ENCODE measurements at regions not wholly inside any gene's neighbourhood (a gene's known extent, or its start where the extent isn't known, plus 50 kb on each side); places are given as distances from the start of the nearest gene placed in this dataset.
"Not testable (repeated sequence)": the region's sequence is repeated elsewhere in the genome, so short reads cannot be mapped to it uniquely, and the experiment has no call there.

- intact Hi-C loops (cut with DNase I): no loop called here
- no peaks in the 10 kb centered on the region for H3K9me3 ChIP-seq (ENCODE audit: control insufficient read depth, low read length)
- H3K27me3 ChIP-seq (ENCODE audit: control insufficient read depth, insufficient read depth): no peaks in the 10 kb centered on the region
- ATAC-seq: no peak
- DNase-seq: no peak
- no peaks in the 10 kb centered on the region for H3K4me1 ChIP-seq (ENCODE audit: control insufficient read depth, insufficient read depth, low read length)
- H3K27ac ChIP-seq (ENCODE audit: low read length): no peak overlapping the region
- H3K4me3 ChIP-seq (ENCODE audit: low read length): no peak overlapping the region
Measured at GRCh38 chr12:131399000-131399399, 311.9 kb upstream of the SFSWAP start.

GRCh38 chr12:131400668-131401294 lies 310.1 kb upstream of the SFSWAP start:
- ATAC-seq: peak in 1 of 2 donors; percentile 12
- H3K4me1 ChIP-seq (ENCODE audit: control insufficient read depth, insufficient read depth, low read length); DNase-seq; H3K27ac ChIP-seq (ENCODE audit: low read length); H3K4me3 ChIP-seq (ENCODE audit: low read length); H3K9me3 ChIP-seq (ENCODE audit: control insufficient read depth, low read length); H3K27me3 ChIP-seq (ENCODE audit: control insufficient read depth, insufficient read depth); intact Hi-C loops (cut with DNase I): not testable (repeated sequence)
- 68% methylated on average over 4 of the region's 4 CpGs for WGBS

DNA sequence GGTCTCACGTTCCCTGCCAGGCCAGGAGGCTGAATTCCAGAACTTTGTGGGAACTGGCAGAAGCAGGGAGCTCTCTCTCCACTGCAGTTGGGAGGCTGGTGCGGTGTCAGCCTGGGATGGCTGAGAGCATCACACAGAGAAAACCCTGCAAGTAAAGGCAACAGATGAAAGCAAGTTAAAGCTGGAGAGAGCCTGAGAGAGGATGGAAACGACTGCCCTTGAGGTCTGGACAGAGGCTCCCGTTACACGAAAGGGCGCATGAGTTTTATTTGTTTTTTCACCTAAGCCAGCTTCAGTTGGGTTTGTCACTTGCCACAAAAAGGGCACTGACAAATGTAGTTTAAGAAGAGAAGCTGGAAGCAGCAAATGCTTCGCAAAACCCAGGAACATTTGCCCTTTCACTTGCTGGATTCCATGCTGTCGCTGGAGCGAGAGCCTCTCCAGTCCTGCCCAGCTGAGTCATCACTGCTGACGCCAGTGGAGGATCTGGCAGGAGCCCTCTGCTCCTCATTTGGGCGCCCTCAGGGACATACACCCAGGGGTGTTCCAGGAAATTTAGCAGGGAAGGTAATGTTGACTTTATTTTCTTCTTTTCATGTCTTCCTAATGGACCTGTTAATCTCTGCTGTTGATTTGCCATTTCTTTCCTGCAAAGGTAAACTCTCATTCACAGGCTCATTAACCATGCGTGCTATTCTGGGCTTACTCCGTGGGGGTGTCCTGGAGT lies 308.8 kb upstream of the SFSWAP start:
- intact Hi-C loops (cut with DNase I); H3K4me1 ChIP-seq (ENCODE audit: control insufficient read depth, insufficient read depth, low read length); H3K27ac ChIP-seq (ENCODE audit: low read length); H3K9me3 ChIP-seq (ENCODE audit: control insufficient read depth, low read length); H3K27me3 ChIP-seq (ENCODE audit: control insufficient read depth, insufficient read depth); H3K4me3 ChIP-seq (ENCODE audit: low read length): not testable (repeated sequence)
- ATAC-seq: peak; percentile 90 to 93
- peak in 2 of 3 donors; percentile 60 to 77 for DNase-seq
- 55% methylated on average over 12 of the region's 13 CpGs for WGBS

DNA sequence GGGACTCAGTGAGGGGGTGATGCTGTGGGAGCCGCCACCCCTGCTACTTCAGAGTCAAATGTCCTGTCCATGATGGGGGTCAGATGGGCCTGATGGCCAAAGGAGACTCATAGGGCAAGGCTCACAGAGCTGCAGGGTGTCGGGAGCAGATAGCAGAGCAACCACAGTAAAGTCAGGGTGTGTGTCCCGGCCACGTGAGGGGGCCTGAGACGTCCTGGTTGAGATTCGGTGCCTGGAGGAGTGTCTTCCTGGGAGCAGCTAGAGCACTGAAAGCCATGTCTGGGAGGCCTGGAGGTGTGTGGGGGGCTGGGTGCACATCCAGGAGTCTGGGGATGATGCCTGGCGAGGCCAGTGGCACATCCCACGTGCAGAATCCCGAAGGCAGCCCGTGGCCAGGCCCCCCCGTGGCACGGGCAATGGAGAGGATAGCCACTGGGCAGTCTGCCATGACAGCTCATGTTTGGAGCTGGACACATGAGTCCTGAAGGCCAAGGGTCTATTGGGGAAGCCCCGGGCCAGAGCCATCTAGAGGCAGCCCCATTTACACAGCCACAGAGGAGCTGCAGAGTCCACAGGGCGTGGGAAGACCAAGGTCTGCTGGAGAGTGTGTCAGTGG lies 308.0 kb upstream of the SFSWAP start:
- Histone ChIP-seq H3K27ac (ENCODE audit: low read length) (no peak overlapping the region), H3K4me1 (ENCODE audit: control insufficient read depth, insufficient read depth, low read length) (no peaks in the 10 kb centered on the region), H3K4me3 (ENCODE audit: low read length) (no peak overlapping the region), H3K27me3 (ENCODE audit: control insufficient read depth, insufficient read depth) (no peaks in the 10 kb centered on the region), H3K9me3 (ENCODE audit: control insufficient read depth, low read length) (no peaks in the 10 kb centered on the region)
- intact Hi-C loops (cut with DNase I): no loop called here
- WGBS: 83% methylated on average over 14 of the region's 14 CpGs
- ATAC-seq: no peak
- DNase-seq: no peak

GRCh38 chr12:131403676-131404075 lies 307.2 kb upstream of the SFSWAP start:
- Histone ChIP-seq H3K27ac (ENCODE audit: low read length) (no peak overlapping the region), H3K4me1 (ENCODE audit: control insufficient read depth, insufficient read depth, low read length) (no peaks in the 10 kb centered on the region), H3K4me3 (ENCODE audit: low read length) (no peak overlapping the region), H3K9me3 (ENCODE audit: control insufficient read depth, low read length) (no peaks in the 10 kb centered on the region), H3K27me3 (ENCODE audit: control insufficient read depth, insufficient read depth) (no peaks in the 10 kb centered on the region)
- intact Hi-C loops (cut with DNase I): no loop called here
- ATAC-seq (no peak), DNase-seq (no peak)
- 87% methylated on average over 6 of the region's 6 CpGs for whole genome bisulfite sequencing

- H3K4me1 ChIP-seq (ENCODE audit: control insufficient read depth, insufficient read depth, low read length): no peaks in the 10 kb centered on the region
- ATAC-seq (no peak), DNase-seq (no peak)
- H3K27me3 ChIP-seq (ENCODE audit: control insufficient read depth, insufficient read depth): no peaks in the 10 kb centered on the region
- intact Hi-C loops (cut with DNase I): no loop called here
- no peaks in the 10 kb centered on the region for H3K9me3 ChIP-seq (ENCODE audit: control insufficient read depth, low read length)
- 90% methylated on average over 3 of the region's 3 CpGs for WGBS
- no peak overlapping the region for H3K27ac ChIP-seq (ENCODE audit: low read length)
- no peak overlapping the region for H3K4me3 ChIP-seq (ENCODE audit: low read length)
Measured at GRCh38 chr12:131404705-131405104, 306.2 kb upstream of the SFSWAP start.

GRCh38 chr12:131407221-131408035 lies 303.5 kb upstream of the SFSWAP start:
- no peak for ATAC-seq
- Histone ChIP-seq H3K9me3 (ENCODE audit: control insufficient read depth, low read length) (no peaks in the 10 kb centered on the region), H3K27ac (ENCODE audit: low read length) (no peak overlapping the region), H3K4me1 (ENCODE audit: control insufficient read depth, insufficient read depth, low read length) (no peaks in the 10 kb centered on the region), H3K4me3 (ENCODE audit: low read length) (no peak overlapping the region), H3K27me3 (ENCODE audit: control insufficient read depth, insufficient read depth) (no peaks in the 10 kb centered on the region)
- intact Hi-C loops (cut with DNase I): no loop called here
- no peak for DNase-seq
- WGBS: 54% methylated on average over 15 of the region's 15 CpGs

GRCh38 chr12:131408036-131408365 lies 302.9 kb upstream of the SFSWAP start:
- H3K27ac ChIP-seq (ENCODE audit: low read length): no peak overlapping the region
- H3K4me3 ChIP-seq (ENCODE audit: low read length): no peak overlapping the region
- ATAC-seq: no peak
- no peaks in the 10 kb centered on the region for H3K27me3 ChIP-seq (ENCODE audit: control insufficient read depth, insufficient read depth)
- H3K9me3 ChIP-seq (ENCODE audit: control insufficient read depth, low read length): no peaks in the 10 kb centered on the region
- WGBS: 85% methylated on average over 6 of the region's 6 CpGs
- DNase-seq: no peak
- intact Hi-C loops (cut with DNase I): no loop called here
- H3K4me1 ChIP-seq (ENCODE audit: control insufficient read depth, insufficient read depth, low read length): no peaks in the 10 kb centered on the region

DNA sequence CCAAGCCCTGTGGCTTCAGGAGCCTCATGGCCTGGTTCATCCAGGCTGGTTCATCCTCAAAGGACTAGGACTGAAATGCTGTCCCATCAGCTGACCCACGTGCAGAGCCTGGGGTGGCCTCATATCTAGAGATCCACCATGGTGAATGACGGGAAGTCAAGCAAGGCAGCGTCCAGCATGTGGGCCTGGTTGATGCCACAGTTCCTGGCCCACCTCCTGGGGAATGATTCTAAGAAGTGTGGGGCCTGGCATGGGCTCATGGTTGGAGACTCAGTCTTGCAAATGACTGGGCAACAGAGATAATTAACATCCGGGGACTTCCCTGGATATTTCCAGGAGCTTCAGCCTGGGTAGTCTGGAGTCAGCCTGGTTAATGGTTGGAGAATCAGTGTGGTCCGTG lies 302.4 kb upstream of the SFSWAP start:
- no peaks in the 10 kb centered on the region for H3K9me3 ChIP-seq (ENCODE audit: control insufficient read depth, low read length)
- 74% methylated on average over 5 of the region's 5 CpGs for WGBS
- DNase-seq (no peak), ATAC-seq (no peak)
- intact Hi-C loops (cut with DNase I): no loop called here
- no peak overlapping the region for H3K4me3 ChIP-seq (ENCODE audit: low read length)
- no peaks in the 10 kb centered on the region for H3K27me3 ChIP-seq (ENCODE audit: control insufficient read depth, insufficient read depth)
- no peak overlapping the region for H3K27ac ChIP-seq (ENCODE audit: low read length)
- H3K4me1 ChIP-seq (ENCODE audit: control insufficient read depth, insufficient read depth, low read length): no peaks in the 10 kb centered on the region

DNA sequence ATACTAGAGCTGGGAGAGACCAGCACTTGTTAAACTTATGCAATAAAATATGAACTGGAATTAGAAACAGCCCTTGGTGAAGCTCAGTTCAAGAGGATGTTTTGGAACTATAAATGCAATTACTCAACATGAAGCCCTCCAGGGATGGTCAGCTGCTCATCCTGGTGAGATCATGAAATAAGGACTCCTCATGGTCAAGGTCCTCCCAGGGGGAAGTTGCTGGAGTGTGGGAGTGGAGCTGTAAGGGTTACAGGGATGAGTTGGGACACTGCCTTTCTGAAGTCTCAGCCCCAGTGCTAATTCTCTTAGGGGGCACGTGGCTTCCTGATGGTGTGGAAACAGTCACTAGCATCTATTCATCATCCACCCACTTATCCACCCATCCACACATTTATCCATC lies 301.7 kb upstream of the SFSWAP start:
- no peak for DNase-seq
- WGBS: 50% methylated on average over 1 of the region's 1 CpG
- intact Hi-C loops (cut with DNase I): no loop called here

DNA sequence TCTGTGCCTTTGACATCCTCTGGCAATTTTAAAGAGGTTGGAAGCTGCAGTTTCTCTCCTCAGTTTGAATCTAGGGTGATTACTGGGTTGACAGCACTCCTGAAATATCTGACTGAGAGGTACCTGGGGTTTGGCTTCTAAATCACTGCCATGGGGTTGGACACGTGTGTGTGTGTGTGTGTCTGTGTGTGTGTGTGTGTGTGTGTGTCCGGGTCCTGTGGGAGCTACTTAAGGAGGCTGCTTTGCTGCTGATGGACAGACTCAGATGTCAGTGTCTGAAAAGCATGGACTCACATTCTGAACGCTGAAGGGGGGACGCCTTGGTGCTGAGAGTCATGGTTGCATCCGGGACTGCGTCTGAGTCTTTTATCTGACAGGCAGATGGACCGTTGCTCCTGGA lies 299.1 kb upstream of the SFSWAP start:
- DNase-seq; H3K27me3 ChIP-seq (ENCODE audit: control insufficient read depth, insufficient read depth); H3K27ac ChIP-seq (ENCODE audit: low read length); ATAC-seq; intact Hi-C loops (cut with DNase I); H3K9me3 ChIP-seq (ENCODE audit: control insufficient read depth, low read length); H3K4me1 ChIP-seq (ENCODE audit: control insufficient read depth, insufficient read depth, low read length); H3K4me3 ChIP-seq (ENCODE audit: low read length): not testable (repeated sequence)
- WGBS: 67% methylated on average over 7 of the region's 7 CpGs

More for the DNA sequence above, 301.7 kb upstream of the SFSWAP start:
- Histone ChIP-seq H3K27me3 (ENCODE audit: control insufficient read depth, insufficient read depth) (no peaks in the 10 kb centered on the region), H3K9me3 (ENCODE audit: control insufficient read depth, low read length) (no peaks in the 10 kb centered on the region), H3K4me3 (ENCODE audit: low read length) (no peak overlapping the region), H3K27ac (ENCODE audit: low read length) (no peak overlapping the region), H3K4me1 (ENCODE audit: control insufficient read depth, insufficient read depth, low read length) (no peaks in the 10 kb centered on the region)
- ATAC-seq: no peak
